Left ventricle myocardium inferior (tissue), 1 donor: ENCODE measurements at regions not wholly inside any gene's neighbourhood (a gene's known extent, or its start where the extent isn't known, plus 50 kb on each side); places are given as distances from the start of the nearest gene placed in this dataset.

Source experiments
- DNase-seq: peaks from one replicate; pipeline ENCODE4 v3.0.0-alpha.2; 2020
- H3K27ac ChIP-seq: fragments of 200-600 bp; replicated peaks from 2 replicates; pipeline ENCODE4 v1.8.0; 2021
- H3K27me3 ChIP-seq: fragments of 200-600 bp; 2 replicates; pipeline ENCODE4 v1.8.0; 2021; ENCODE audit warnings: low read depth
- H3K36me3 ChIP-seq: fragments of 200-600 bp; 2 replicates; pipeline ENCODE4 v1.8.0; 2021
- H3K4me1 ChIP-seq: fragments of 200-600 bp; 2 replicates; pipeline ENCODE4 v1.8.0; 2021
- H3K4me3 ChIP-seq: fragments of 200-600 bp; 2 replicates; pipeline ENCODE4 v1.8.0; 2021; ENCODE audit warnings: mild to moderate bottlenecking, moderate library complexity
- H3K9me3 ChIP-seq: fragments of 200-600 bp; replicated peaks from 2 replicates; pipeline ENCODE4 v1.8.0; 2021
- intact Hi-C: fragments of 100-400 bp; cut with micrococcal nuclease; formaldehyde crosslinking; loops from one replicate; pipeline ENCODE4 v1.11.0; 2022
- TF ChIP-seq, protein P1 (sequence below): fragments of 200-600 bp; IDR thresholded peaks from 2 replicates; pipeline ENCODE4 v1.8.0; 2021; ENCODE audit warnings: antibody characterized with exemption, mild to moderate bottlenecking, borderline replicate concordance
- donor health status: DM: no; HTN: yes; CAD: no; lungs with severe emphysema.

DNA sequence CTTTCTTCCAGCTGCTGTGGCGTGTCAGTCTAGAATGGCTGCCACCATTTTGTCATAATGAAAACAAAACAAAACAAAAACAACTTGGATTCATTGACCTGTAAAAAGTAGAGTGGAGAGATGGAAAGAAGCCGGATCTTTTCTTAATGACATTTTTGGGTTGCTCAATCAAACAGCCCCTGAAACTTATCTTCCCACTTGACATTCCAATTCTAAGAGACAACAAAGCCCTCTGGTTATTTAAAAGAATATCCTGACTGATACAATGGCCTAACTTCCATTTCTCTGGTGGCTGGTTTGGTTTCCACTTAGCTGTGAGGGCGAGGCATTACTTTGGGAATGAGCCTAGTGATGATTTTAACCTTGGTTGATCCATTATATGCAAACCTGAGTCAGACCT lies 123.7 kb downstream of the AQP4 start:
- no peak for DNase-seq
- no peaks in the 10 kb centered on the region for H3K9me3 ChIP-seq
- no peak overlapping the region for H3K27ac ChIP-seq
- H3K36me3 ChIP-seq, result no peaks in the 10 kb centered on the region
- no peak overlapping the region for H3K4me3 ChIP-seq
- TF ChIP-seq, protein P1, sequence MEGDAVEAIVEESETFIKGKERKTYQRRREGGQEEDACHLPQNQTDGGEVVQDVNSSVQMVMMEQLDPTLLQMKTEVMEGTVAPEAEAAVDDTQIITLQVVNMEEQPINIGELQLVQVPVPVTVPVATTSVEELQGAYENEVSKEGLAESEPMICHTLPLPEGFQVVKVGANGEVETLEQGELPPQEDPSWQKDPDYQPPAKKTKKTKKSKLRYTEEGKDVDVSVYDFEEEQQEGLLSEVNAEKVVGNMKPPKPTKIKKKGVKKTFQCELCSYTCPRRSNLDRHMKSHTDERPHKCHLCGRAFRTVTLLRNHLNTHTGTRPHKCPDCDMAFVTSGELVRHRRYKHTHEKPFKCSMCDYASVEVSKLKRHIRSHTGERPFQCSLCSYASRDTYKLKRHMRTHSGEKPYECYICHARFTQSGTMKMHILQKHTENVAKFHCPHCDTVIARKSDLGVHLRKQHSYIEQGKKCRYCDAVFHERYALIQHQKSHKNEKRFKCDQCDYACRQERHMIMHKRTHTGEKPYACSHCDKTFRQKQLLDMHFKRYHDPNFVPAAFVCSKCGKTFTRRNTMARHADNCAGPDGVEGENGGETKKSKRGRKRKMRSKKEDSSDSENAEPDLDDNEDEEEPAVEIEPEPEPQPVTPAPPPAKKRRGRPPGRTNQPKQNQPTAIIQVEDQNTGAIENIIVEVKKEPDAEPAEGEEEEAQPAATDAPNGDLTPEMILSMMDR, result no peak
- no peaks in the 10 kb centered on the region for H3K27me3 ChIP-seq
- intact Hi-C loops, result no loop called here
- H3K4me1 ChIP-seq, result peaks cover 8% of the 10 kb centered on the region

DNA sequence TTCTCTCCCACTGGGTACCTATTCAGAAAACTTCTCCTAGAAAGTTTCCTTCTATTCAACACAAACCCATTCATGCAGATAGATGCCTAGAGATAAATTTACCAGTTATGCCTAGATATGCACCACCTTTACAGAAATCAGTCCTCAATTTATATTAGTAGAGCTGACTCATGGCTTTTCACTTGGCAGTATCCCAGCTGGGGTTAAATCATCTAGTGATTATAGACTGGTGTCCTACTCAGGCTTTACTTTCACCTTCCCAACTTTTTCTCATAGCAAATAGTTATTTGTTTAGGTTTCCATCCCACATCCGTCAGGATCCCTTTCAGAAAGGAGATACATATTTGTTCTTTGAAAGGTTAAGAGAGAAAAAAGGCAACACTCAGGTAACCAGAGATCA lies 124.5 kb downstream of the AQP4 start:
- H3K27ac ChIP-seq, result no peak overlapping the region
- peaks cover under 1% of the 10 kb centered on the region for H3K27me3 ChIP-seq
- H3K9me3 ChIP-seq, result no peaks in the 10 kb centered on the region
- peaks cover under 1% of the 10 kb centered on the region for H3K4me1 ChIP-seq
- TF ChIP-seq, protein P1, result no peak
- no peaks in the 10 kb centered on the region for H3K36me3 ChIP-seq
- intact Hi-C loops, result no loop called here
- no peak overlapping the region for H3K4me3 ChIP-seq
- no peak for DNase-seq

DNA sequence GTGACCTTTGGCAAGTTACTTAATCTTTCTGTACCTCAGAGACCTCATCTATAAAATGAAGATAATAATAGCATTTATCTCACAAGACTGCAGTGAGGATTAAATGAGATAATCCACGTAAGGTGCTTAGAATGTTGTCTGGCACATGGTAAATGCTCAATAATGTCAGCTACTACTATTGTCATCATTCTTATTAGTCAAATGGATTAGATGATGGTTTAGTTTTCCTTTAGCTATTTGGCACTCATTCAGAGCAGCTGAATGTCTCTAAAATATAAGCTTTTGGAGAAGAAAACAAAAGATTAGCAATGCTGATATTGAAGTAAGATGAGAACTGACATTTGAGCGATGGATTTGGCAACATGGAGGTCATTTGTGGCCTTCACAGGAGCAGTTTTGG lies 125.1 kb downstream of the AQP4 start:
- intact Hi-C loops, result no loop called here
- DNase-seq, result no peak

DNA sequence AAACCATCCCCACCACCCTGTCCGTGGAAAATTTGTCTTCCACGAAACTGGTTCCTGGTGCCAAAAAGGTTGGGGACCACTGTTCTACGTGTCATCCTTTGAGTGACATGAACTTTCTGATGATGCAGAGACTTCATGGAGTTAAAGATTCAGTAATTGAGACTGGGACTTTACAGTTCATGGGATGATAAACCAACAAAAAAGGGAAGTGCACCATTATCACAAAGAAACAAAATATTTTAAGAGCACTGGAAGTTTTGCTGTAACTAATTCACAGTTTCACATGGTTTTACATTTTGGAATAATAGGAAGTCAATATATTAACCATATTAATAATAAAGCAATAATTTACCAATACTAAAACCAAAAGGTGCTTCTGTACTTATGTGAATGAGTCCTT lies 126.8 kb downstream of the AQP4 start:
- DNase-seq, result no peak
- intact Hi-C loops, result no loop called here
- H3K4me3 ChIP-seq, result no peak overlapping the region
- H3K9me3 ChIP-seq, result no peaks in the 10 kb centered on the region
- H3K4me1 ChIP-seq, result no peaks in the 10 kb centered on the region
- no peak overlapping the region for H3K27ac ChIP-seq
- H3K27me3 ChIP-seq, result peaks cover 9% of the 10 kb centered on the region
- no peaks in the 10 kb centered on the region for H3K36me3 ChIP-seq
- TF ChIP-seq, protein P1, result no peak

More for the DNA sequence above, 125.1 kb downstream of the AQP4 start:
- Histone ChIP-seq H3K9me3 (no peaks in the 10 kb centered on the region), H3K27ac (no peak overlapping the region), H3K4me1 (no peaks in the 10 kb centered on the region), H3K36me3 (no peaks in the 10 kb centered on the region), H3K27me3 (peaks cover 4% of the 10 kb centered on the region), H3K4me3 (no peak overlapping the region)
- TF ChIP-seq, protein P1, result no peak

DNA sequence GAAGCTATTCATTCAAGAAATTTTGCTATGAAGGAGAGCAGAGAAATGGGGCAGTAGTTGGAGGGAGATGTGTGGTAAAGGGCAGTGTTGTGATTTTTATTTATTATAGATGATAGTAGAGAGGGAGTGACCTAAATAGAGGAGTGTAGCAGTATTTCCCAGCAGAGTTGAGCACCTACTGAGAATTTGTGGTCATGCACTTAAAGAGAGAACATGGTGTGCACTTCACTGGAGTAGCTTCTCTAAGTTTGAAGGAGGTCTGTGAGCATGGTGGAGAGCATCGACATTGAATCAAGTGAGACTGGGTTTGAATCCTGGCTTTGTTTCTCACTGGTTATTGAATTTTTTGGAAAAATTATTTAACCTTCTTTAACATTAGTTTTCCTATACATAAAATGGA lies 129.2 kb downstream of the AQP4 start:
- intact Hi-C loops, result no loop called here

More for the DNA sequence above, 129.2 kb downstream of the AQP4 start:
- no peak overlapping the region for H3K27ac ChIP-seq
- no peaks in the 10 kb centered on the region for H3K36me3 ChIP-seq
- no peaks in the 10 kb centered on the region for H3K9me3 ChIP-seq
- H3K4me1 ChIP-seq, result no peaks in the 10 kb centered on the region
- no peak overlapping the region for H3K4me3 ChIP-seq
- H3K27me3 ChIP-seq, result peaks cover 17% of the 10 kb centered on the region
- no peak for DNase-seq
- TF ChIP-seq, protein P1, result no peak
